Peyer's patch (tissue), 4 donors: ENCODE measurements at regions not wholly inside any gene's neighbourhood (a gene's known extent, or its start where the extent isn't known, plus 50 kb on each side); places are given as distances from the start of the nearest gene placed in this dataset.

Source experiments
- POLR2A ChIP-seq, 2 donors: fragments of 450-650 bp; IDR thresholded peaks; one replicate each; pipeline ENCODE4 v1.5.1; 2017; ENCODE audit warnings: antibody characterized with exemption in 2 of 2, mild to moderate bottlenecking in 2 of 2, moderate library complexity in 2 of 2
- TF ChIP-seq, protein P1 (sequence below), 6 experiments: fragments of 450-650 bp in 4 of 6; fragments of 200-600 bp in 2 of 6; sonication (generic) in 1 of 6; IDR thresholded peaks; one replicate each; pipeline ENCODE4 v1.5.1; 2017 to 2019; ENCODE audit warnings: antibody characterized with exemption in 6 of 6, mild to moderate bottlenecking in 3 of 6, moderate library complexity in 1 of 6

DNA sequence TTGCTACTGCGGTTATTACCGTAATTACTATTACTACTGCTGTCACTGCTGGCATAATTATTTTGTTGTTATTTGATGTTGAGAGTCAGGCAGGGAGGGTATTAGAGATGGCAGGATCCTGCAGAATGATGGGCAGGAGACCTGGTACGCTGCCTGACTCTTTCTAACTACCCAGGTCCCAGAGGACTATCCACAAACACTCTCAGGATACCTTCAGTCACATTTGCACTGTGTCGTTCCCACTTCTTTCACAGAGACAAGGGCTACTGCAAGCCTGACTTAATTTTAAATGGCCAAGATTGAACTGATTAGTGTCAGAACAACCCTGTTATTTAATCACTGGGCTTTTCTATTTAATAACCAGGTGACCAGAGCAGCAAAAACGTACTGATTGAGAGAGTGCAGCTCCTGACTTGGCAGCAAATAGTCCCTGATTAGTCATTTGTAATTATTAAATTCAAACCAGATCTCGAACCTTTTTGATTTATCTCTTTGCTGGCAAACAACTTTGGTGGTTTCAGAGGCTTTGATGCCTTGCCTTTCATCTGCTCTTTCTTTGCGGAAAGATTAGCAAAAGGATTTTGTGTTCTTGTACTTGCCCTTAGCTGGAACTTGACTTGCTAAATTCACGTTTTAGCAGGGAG lies 88.8 kb upstream of the ARHGEF3 start:
- TF ChIP-seq, protein P1, sequence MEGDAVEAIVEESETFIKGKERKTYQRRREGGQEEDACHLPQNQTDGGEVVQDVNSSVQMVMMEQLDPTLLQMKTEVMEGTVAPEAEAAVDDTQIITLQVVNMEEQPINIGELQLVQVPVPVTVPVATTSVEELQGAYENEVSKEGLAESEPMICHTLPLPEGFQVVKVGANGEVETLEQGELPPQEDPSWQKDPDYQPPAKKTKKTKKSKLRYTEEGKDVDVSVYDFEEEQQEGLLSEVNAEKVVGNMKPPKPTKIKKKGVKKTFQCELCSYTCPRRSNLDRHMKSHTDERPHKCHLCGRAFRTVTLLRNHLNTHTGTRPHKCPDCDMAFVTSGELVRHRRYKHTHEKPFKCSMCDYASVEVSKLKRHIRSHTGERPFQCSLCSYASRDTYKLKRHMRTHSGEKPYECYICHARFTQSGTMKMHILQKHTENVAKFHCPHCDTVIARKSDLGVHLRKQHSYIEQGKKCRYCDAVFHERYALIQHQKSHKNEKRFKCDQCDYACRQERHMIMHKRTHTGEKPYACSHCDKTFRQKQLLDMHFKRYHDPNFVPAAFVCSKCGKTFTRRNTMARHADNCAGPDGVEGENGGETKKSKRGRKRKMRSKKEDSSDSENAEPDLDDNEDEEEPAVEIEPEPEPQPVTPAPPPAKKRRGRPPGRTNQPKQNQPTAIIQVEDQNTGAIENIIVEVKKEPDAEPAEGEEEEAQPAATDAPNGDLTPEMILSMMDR (IDR thresholded peaks at IDR 0.05): no peak
- TF ChIP-seq POLR2A (IDR thresholded peaks at IDR 0.05): no peak
